ENCODE measurements at regions not wholly inside any gene's neighbourhood (a gene's known extent, or its start where the extent isn't known, plus 50 kb on each side); places are given as distances from the start of the nearest gene placed in this dataset.

- Mint-ChIP-seq H3K27ac (peak overlapping the region; percentile 73), H3K9me3 (ENCODE audit: low read depth) (peaks cover 9% of the 10 kb centered on the region), H3K27me3 (no peaks in the 10 kb centered on the region), H3K36me3 (ENCODE audit: insufficient read depth) (peaks cover 8% of the 10 kb centered on the region), H3K4me1 (ENCODE audit: low read depth) (peaks cover 2% of the 10 kb centered on the region), H3K4me3 (ENCODE audit: low read depth) (no peak overlapping the region)
- TF ChIP-seq CTCF (IDR thresholded peaks at IDR 0.05; ENCODE audit: unreplicated experiment): no peak
- DNase-seq (ENCODE audit: low spot score, unreplicated experiment): no peak
These were observed 764.6 kb downstream of the TSN start for GRCh38 chr2:122519821-122520611.

GRCh38 chr2:122523143-122523542 is 767.7 kb downstream of the TSN start:
- Mint-ChIP-seq H3K4me3 (ENCODE audit: low read depth) (no peak overlapping the region), H3K9me3 (ENCODE audit: low read depth) (peaks cover 9% of the 10 kb centered on the region), H3K4me1 (ENCODE audit: low read depth) (peaks cover 2% of the 10 kb centered on the region), H3K27ac (no peak overlapping the region), H3K36me3 (ENCODE audit: insufficient read depth) (peaks cover 8% of the 10 kb centered on the region), H3K27me3 (no peaks in the 10 kb centered on the region)
- TF ChIP-seq CTCF (IDR thresholded peaks at IDR 0.05; ENCODE audit: unreplicated experiment): no peak
- no peak for DNase-seq (ENCODE audit: low spot score, unreplicated experiment)

- Mint-ChIP-seq H3K9me3 (ENCODE audit: low read depth) (peaks cover 9% of the 10 kb centered on the region), H3K4me1 (ENCODE audit: low read depth) (peaks cover 2% of the 10 kb centered on the region), H3K36me3 (ENCODE audit: insufficient read depth) (peaks cover 7% of the 10 kb centered on the region), H3K27ac (no peak overlapping the region), H3K4me3 (ENCODE audit: low read depth) (no peak overlapping the region), H3K27me3 (no peaks in the 10 kb centered on the region)
- TF ChIP-seq CTCF (IDR thresholded peaks at IDR 0.05; ENCODE audit: unreplicated experiment): no peak
- no peak for DNase-seq (ENCODE audit: low spot score, unreplicated experiment)
These were observed 768.5 kb downstream of the TSN start for GRCh38 chr2:122523981-122524380.

GRCh38 chr2:122525336-122525735 is 769.9 kb downstream of the TSN start:
- H3K27me3 Mint-ChIP-seq: no peaks in the 10 kb centered on the region
- H3K27ac Mint-ChIP-seq: peak overlapping the region; percentile 71
- no peak for TF ChIP-seq CTCF (IDR thresholded peaks at IDR 0.05; ENCODE audit: unreplicated experiment)
- H3K36me3 Mint-ChIP-seq (ENCODE audit: insufficient read depth): no peaks in the 10 kb centered on the region
- DNase-seq (ENCODE audit: low spot score, unreplicated experiment): no peak
- no peak overlapping the region for H3K4me3 Mint-ChIP-seq (ENCODE audit: low read depth)
- H3K9me3 Mint-ChIP-seq (ENCODE audit: low read depth): no peaks in the 10 kb centered on the region
- H3K4me1 Mint-ChIP-seq (ENCODE audit: low read depth): no peaks in the 10 kb centered on the region

GRCh38 chr2:122528061-122528460 is 772.6 kb downstream of the TSN start:
- Mint-ChIP-seq H3K27me3 (no peaks in the 10 kb centered on the region), H3K4me3 (ENCODE audit: low read depth) (no peak overlapping the region), H3K4me1 (ENCODE audit: low read depth) (no peaks in the 10 kb centered on the region), H3K27ac (no peak overlapping the region), H3K36me3 (ENCODE audit: insufficient read depth) (no peaks in the 10 kb centered on the region), H3K9me3 (ENCODE audit: low read depth) (no peaks in the 10 kb centered on the region)
- no peak for DNase-seq (ENCODE audit: low spot score, unreplicated experiment)
- TF ChIP-seq CTCF (IDR thresholded peaks at IDR 0.05; ENCODE audit: unreplicated experiment): no peak
